Colonic mucosa (tissue), 4 donors: ENCODE measurements at regions not wholly inside any gene's neighbourhood (a gene's known extent, or its start where the extent isn't known, plus 50 kb on each side); places are given as distances from the start of the nearest gene placed in this dataset.

ENCODE experiments used
- DNase-seq: peaks from one replicate; pipeline ENCODE4 v3.0.0-alpha.2; 2020
- H3K27ac ChIP-seq: fragments of 200-600 bp; one replicate; pipeline ENCODE4 v1.8.0; 2021
- H3K27me3 ChIP-seq: fragments of 200-600 bp; one replicate; pipeline ENCODE4 v1.8.0; 2021
- H3K36me3 ChIP-seq: fragments of 200-600 bp; one replicate; pipeline ENCODE4 v1.8.0; 2021
- H3K4me1 ChIP-seq: fragments of 200-600 bp; one replicate; pipeline ENCODE4 v1.8.0; 2021; ENCODE audit warnings: mild to moderate bottlenecking
- H3K4me3 ChIP-seq: fragments of 200-600 bp; one replicate; pipeline ENCODE4 v1.8.0; 2021
- H3K9ac ChIP-seq, 2 donors: one replicate each; pipeline ENCODE4 v1.7.0; 2013; ENCODE audit warnings: control low read depth in 2 of 2, low read depth in 2 of 2, low read length in 2 of 2
- H3K9me3 ChIP-seq: fragments of 200-600 bp; one replicate; pipeline ENCODE4 v1.8.0; 2021
- intact Hi-C: fragments of 100-400 bp; cut with DNase I; formaldehyde crosslinking; loops from one replicate; pipeline ENCODE4 v1.14.1; 2022
- TF ChIP-seq, protein P1 (sequence below): fragments of 200-600 bp; IDR thresholded peaks from one replicate; pipeline ENCODE4 v1.8.0; 2022; ENCODE audit warnings: antibody characterized with exemption, mild to moderate bottlenecking
- donor health status: healthy.
- donor health status: DM: no; HTN: no; CAD: no.
- donor health status: DM: no; HTN: no; CAD: no.

DNA sequence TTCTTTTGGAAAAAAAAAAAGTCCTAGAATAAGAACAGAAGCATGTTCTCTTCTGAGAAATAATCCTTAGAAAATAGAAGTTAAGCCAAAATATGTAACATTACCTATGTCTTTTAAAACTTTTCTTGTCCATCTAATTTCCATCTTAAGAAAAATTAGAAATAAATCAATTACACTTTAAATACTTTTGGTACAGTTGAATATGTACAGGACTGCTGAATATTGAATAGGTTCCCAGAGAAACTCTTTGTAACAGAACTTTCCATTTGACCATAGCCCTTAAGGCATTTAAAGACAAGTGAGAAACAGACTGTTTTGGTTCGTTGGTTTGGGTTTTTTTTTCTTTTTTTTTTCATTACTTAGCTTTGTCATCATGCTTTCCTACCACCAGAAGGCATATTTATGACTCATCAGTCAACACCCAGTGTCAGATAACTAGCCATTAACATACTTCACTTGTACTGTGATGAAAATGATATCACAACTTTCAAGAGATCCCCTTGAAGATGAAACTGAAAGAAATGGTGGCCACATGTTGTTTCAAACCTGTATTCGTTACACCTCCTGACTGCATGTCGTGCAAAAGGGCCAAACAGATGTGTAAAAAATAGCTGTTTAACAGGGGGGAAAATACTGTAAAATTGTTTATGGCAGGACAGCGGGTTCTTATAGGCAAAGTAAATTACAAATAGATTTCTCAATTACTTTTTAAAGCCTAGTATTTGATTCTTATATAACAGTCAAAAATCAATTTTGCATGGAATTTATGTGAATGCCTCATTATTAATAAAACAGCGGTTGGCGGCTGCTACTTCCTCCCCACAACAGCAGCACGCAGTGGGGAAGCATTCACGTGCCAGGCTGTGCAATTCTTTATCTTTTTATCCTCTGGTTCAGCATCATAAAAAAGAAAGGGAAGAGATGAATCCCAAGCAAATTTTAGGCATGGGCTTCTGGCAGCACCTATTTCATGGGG is 280.7 kb upstream of the HNRNPA3 start:
- intact Hi-C loops, result no loop called here
- no peak for DNase-seq
- H3K27ac ChIP-seq, result no peak overlapping the region

DNA sequence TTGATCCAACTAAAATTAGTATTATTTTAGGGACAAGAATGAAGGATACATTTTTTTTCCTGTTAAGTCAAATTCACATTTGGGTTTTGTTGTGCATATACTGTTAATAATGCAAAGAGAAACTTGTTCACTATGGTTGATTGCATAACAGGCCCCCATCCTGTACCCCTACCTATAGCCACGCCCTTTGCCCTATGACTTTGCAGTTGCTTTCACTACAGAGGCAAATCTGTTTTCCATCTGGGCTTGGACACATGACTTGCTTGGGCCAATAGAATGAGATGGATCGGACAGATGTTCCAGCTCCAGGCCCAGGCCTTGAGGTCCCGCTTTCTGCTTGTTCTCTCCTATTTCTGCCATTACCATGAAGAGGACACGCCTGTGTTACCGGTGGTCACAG is 278.5 kb upstream of the HNRNPA3 start:
- H3K27ac ChIP-seq, result no peak overlapping the region
- intact Hi-C loops, result no loop called here
- no peak overlapping the region for H3K4me3 ChIP-seq
- no peak overlapping the region for H3K9ac ChIP-seq
- TF ChIP-seq, protein P1, sequence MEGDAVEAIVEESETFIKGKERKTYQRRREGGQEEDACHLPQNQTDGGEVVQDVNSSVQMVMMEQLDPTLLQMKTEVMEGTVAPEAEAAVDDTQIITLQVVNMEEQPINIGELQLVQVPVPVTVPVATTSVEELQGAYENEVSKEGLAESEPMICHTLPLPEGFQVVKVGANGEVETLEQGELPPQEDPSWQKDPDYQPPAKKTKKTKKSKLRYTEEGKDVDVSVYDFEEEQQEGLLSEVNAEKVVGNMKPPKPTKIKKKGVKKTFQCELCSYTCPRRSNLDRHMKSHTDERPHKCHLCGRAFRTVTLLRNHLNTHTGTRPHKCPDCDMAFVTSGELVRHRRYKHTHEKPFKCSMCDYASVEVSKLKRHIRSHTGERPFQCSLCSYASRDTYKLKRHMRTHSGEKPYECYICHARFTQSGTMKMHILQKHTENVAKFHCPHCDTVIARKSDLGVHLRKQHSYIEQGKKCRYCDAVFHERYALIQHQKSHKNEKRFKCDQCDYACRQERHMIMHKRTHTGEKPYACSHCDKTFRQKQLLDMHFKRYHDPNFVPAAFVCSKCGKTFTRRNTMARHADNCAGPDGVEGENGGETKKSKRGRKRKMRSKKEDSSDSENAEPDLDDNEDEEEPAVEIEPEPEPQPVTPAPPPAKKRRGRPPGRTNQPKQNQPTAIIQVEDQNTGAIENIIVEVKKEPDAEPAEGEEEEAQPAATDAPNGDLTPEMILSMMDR, result no peak
- H3K9me3 ChIP-seq, result no peaks in the 10 kb centered on the region
- H3K36me3 ChIP-seq, result no peaks in the 10 kb centered on the region
- no peaks in the 10 kb centered on the region for H3K4me1 ChIP-seq
- H3K27me3 ChIP-seq, result no peaks in the 10 kb centered on the region
- DNase-seq, result no peak

More for the DNA sequence above, 280.7 kb upstream of the HNRNPA3 start:
- Histone ChIP-seq H3K36me3 (no peaks in the 10 kb centered on the region), H3K9me3 (no peaks in the 10 kb centered on the region), H3K27me3 (no peaks in the 10 kb centered on the region), H3K4me3 (no peak overlapping the region), H3K9ac (no peak overlapping the region), H3K4me1 (no peaks in the 10 kb centered on the region)
- TF ChIP-seq, protein P1, result no peak

DNA sequence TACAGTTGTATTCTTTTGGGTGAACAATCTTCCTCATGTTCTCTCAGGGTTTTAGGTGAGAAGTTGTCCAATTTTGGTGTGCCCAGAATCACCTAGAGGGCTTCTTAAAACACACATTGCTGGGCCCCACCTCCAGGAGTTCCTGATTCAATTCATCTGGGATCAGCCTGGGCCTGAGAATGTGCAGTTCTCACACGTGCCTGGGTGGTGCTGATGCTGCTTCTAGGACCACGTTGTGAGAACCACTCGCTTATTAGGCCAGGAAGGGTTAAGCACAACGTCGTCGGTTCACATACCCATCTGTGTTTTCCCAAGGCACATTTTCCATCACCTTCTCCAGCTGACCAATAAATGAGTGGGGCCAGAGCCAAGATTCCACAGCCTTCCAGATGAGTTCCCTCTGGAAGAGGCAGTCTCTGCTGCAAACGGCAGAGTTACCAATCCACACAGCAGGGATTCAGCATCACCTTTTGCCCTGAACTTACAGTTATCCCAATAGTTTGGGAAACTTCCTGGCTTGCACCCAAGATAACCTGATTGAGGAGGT is 277.7 kb upstream of the HNRNPA3 start:
- H3K27ac ChIP-seq, result no peak overlapping the region
- TF ChIP-seq, protein P1, result no peak
- H3K27me3 ChIP-seq, result no peaks in the 10 kb centered on the region
- intact Hi-C loops, result no loop called here
- DNase-seq, result no peak
- no peak overlapping the region for H3K9ac ChIP-seq
- H3K36me3 ChIP-seq, result no peaks in the 10 kb centered on the region
- no peak overlapping the region for H3K4me3 ChIP-seq
- H3K9me3 ChIP-seq, result no peaks in the 10 kb centered on the region
- no peaks in the 10 kb centered on the region for H3K4me1 ChIP-seq

DNA sequence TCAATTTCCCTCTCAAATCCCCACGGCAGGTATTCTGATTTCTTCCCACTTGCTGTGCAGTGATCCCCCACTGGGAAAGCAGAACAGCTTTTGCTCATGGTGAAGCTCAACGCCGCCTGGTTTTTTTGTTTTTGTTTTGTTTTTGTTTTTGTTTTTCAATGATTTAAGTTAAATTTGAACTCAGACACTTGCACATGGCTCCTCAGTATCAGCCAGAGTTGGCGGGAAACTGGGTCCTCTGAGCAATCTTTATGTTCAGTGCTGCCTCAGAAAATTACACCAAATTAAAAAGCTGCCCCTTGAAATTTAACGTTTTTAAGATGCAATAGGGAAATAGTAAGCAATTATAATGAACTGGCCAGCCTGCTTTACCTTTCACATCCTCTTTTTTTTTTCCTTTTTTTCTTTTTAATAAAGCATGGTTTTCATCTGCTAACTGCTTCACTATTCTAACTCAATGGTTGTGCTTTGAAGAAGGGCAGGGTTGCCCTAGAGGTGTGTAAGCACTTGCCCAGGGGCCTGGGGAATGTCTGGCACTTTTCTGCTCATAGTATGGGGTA is 277.0 kb upstream of the HNRNPA3 start:
- DNase-seq, result no peak
- intact Hi-C loops, result no loop called here
- TF ChIP-seq, protein P1, result no peak
- Histone ChIP-seq H3K9me3 (no peaks in the 10 kb centered on the region), H3K27ac (no peak overlapping the region), H3K27me3 (no peaks in the 10 kb centered on the region), H3K4me1 (no peaks in the 10 kb centered on the region), H3K36me3 (no peaks in the 10 kb centered on the region), H3K9ac (no peak overlapping the region), H3K4me3 (no peak overlapping the region)

DNA sequence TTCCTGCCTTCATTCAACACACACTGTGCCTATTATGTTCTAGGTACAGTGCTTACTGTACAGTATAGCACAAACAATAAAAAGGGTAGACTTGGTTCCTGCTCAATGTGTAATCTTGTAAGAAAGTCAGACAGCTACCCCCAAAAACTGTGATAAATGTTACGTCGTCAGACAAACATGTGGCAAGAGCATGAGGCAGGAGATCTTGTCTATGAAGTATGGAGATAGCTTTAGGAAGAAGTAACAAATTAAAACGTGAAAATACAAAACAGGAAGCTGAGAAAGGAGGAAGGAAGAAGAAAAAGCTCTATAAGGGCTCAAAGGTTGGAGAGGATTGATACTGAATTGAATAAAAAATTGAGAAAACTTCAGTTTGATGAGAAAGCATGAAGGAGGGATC is 276.2 kb upstream of the HNRNPA3 start:
- Histone ChIP-seq H3K27ac (no peak overlapping the region), H3K9me3 (no peaks in the 10 kb centered on the region), H3K9ac (no peak overlapping the region), H3K27me3 (no peaks in the 10 kb centered on the region), H3K4me1 (no peaks in the 10 kb centered on the region), H3K36me3 (no peaks in the 10 kb centered on the region), H3K4me3 (no peak overlapping the region)
- TF ChIP-seq, protein P1, result no peak
- intact Hi-C loops, result no loop called here
- no peak for DNase-seq
